MM.1S (cell line): ENCODE measurements at regions not wholly inside any gene's neighbourhood (a gene's known extent, or its start where the extent isn't known, plus 50 kb on each side); places are given as distances from the start of the nearest gene placed in this dataset.

Experiments used
- DNase-seq: peaks from one replicate; pipeline ENCODE4 v3.0.0-alpha.2; 2015
- H2AFZ ChIP-seq: fragments of 300-600 bp; sonication (generic); 2 replicates; pipeline ENCODE4 v1.6.0; 2016; ENCODE audit warnings: antibody characterized with exemption, low read length
- H3F3A ChIP-seq: fragments of 300-600 bp; sonication (generic); 2 replicates; pipeline ENCODE4 v1.6.1; 2016; ENCODE audit warnings: mild to moderate bottlenecking, antibody characterized with exemption, low read length, moderate library complexity, mixed read lengths; ENCODE audit not compliant: insufficient read depth
- H3K27ac ChIP-seq: fragments of 300-600 bp; sonication (generic); 2 replicates; pipeline ENCODE4 v1.5.1; 2016; ENCODE audit warnings: mild to moderate bottlenecking, low read length
- H3K27me3 ChIP-seq: fragments of 300-600 bp; sonication (generic); replicated peaks from 2 replicates; pipeline ENCODE4 v1.6.0; 2016; ENCODE audit warnings: low read length; ENCODE audit not compliant: insufficient read depth
- H3K36me3 ChIP-seq: fragments of 300-600 bp; sonication (generic); replicated peaks from 2 replicates; pipeline ENCODE4 v1.6.1; 2016; ENCODE audit warnings: mild to moderate bottlenecking, low read length, mixed read lengths; ENCODE audit not compliant: insufficient read depth
- H3K4me1 ChIP-seq: fragments of 300-600 bp; sonication (generic); 2 replicates; pipeline ENCODE4 v1.6.1; 2016; ENCODE audit warnings: low read length, mixed read lengths
- H3K4me2 ChIP-seq: fragments of 300-600 bp; sonication (generic); 2 replicates; pipeline ENCODE4 v1.6.0; 2016; ENCODE audit warnings: low read depth, low read length
- H3K4me3 ChIP-seq: fragments of 300-600 bp; sonication (generic); 2 replicates; pipeline ENCODE4 v1.5.1; 2016; ENCODE audit warnings: low read length, mixed read lengths
- H3K79me2 ChIP-seq: fragments of 300-600 bp; sonication (generic); 2 replicates; pipeline ENCODE4 v1.6.1; 2016; ENCODE audit warnings: mixed run types, low read length, mixed read lengths
- H3K9ac ChIP-seq: fragments of 300-600 bp; sonication (generic); 2 replicates; pipeline ENCODE4 v1.6.1; 2016; ENCODE audit warnings: low read length, mixed read lengths
- H3K9me2 ChIP-seq: fragments of 300-600 bp; sonication (generic); replicated peaks from 2 replicates; pipeline ENCODE4 v1.6.1; 2016; ENCODE audit warnings: mild to moderate bottlenecking, low read length, mixed read lengths; ENCODE audit not compliant: insufficient read depth
- H3K9me3 ChIP-seq: fragments of 300-600 bp; sonication (generic); replicated peaks from 2 replicates; pipeline ENCODE4 v1.6.1; 2016; ENCODE audit warnings: mild to moderate bottlenecking, low read length, mixed read lengths; ENCODE audit not compliant: insufficient read depth
- H4K20me1 ChIP-seq: fragments of 300-600 bp; sonication (generic); 2 replicates; pipeline ENCODE4 v1.6.1; 2016; ENCODE audit warnings: mild to moderate bottlenecking, low read length, moderate library complexity, mixed read lengths; ENCODE audit not compliant: insufficient read depth
- CTCF ChIP-seq: fragments of 300-600 bp; sonication (generic); IDR thresholded peaks from 2 replicates; pipeline ENCODE4 v1.5.1; 2016; ENCODE audit warnings: antibody characterized with exemption, low read length, mixed read lengths
- EZH2 ChIP-seq: fragments of 300-600 bp; sonication (generic); optimal IDR thresholded peaks from 2 replicates; pipeline ENCODE3; 2017; ENCODE audit warnings: low read depth, mild to moderate bottlenecking, antibody characterized with exemption, low read length, mixed read lengths
- EZH2phosphoT487 ChIP-seq: fragments of 300-600 bp; sonication (generic); IDR thresholded peaks from 2 replicates; pipeline ENCODE4 v1.6.1; 2018; ENCODE audit warnings: antibody characterized with exemption, low read length

DNA sequence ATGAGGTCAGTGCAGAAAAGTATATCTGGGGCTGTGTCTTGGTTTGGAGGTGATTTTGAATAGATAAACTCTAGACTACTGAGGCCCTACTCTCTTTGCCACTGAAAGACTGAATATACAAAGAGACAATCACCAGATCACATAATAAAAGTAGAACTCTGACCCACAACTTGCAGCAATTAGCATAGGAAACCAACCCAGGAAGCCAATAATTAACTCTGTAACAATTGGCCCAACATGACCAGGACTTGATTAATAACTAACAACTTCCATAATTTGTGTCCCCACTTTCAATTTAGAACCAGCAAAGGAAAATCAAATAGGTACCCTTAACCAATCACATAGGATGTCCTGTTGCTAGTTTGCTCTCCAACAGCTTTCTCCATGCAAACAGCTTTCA is 1104.9 kb upstream of the CELF4 start:
- no peak overlapping the region for H2AFZ ChIP-seq
- H3K36me3 ChIP-seq = no peaks in the 10 kb centered on the region
- no peaks in the 10 kb centered on the region for H3F3A ChIP-seq
- no peaks in the 10 kb centered on the region for H3K79me2 ChIP-seq
- DNase-seq = no peak
- no peak overlapping the region for H3K4me2 ChIP-seq
- H3K9me3 ChIP-seq = no peaks in the 10 kb centered on the region
- H4K20me1 ChIP-seq = no peaks in the 10 kb centered on the region
- TF ChIP-seq EZH2phosphoT487 = no peak
- no peak for TF ChIP-seq CTCF
- TF ChIP-seq EZH2 = no peak
- H3K27ac ChIP-seq = no peak overlapping the region
- H3K4me1 ChIP-seq = no peaks in the 10 kb centered on the region
- H3K4me3 ChIP-seq = no peak overlapping the region
- H3K9ac ChIP-seq = no peak overlapping the region
- no peaks in the 10 kb centered on the region for H3K9me2 ChIP-seq
- H3K27me3 ChIP-seq = no peaks in the 10 kb centered on the region

DNA sequence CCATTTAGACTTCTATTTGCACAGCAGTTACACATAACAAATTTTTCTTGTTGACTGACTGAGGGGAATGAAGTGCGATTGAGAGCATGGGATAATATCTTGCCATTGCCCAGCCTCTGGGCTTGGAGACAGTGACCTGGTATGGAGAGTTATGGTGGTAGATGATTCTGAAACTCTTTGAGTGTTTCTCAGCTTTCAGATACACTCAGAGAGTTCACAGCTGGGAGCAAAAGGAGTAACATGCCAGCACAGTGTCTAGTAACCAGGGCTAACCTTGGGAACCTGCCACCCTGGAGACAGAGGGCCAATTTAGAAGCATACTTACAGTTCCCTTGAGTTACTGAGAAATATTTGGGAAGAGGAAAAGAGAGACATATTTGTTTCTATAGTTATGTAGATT is 1099.3 kb upstream of the CELF4 start:
- no peak overlapping the region for H3K9ac ChIP-seq
- no peaks in the 10 kb centered on the region for H3K9me2 ChIP-seq
- H3K79me2 ChIP-seq = no peaks in the 10 kb centered on the region
- TF ChIP-seq EZH2phosphoT487 = no peak
- TF ChIP-seq CTCF = no peak
- TF ChIP-seq EZH2 = no peak
- no peaks in the 10 kb centered on the region for H3K36me3 ChIP-seq
- no peak overlapping the region for H3K4me2 ChIP-seq
- no peaks in the 10 kb centered on the region for H3F3A ChIP-seq
- H3K27me3 ChIP-seq = no peaks in the 10 kb centered on the region
- H2AFZ ChIP-seq = no peak overlapping the region
- H3K4me3 ChIP-seq = no peak overlapping the region
- no peaks in the 10 kb centered on the region for H3K4me1 ChIP-seq
- H4K20me1 ChIP-seq = no peaks in the 10 kb centered on the region
- no peaks in the 10 kb centered on the region for H3K9me3 ChIP-seq
- no peak for DNase-seq
- H3K27ac ChIP-seq = no peak overlapping the region

- Histone ChIP-seq H3K4me2 (no peak overlapping the region), H3K4me1 (no peaks in the 10 kb centered on the region), H3K36me3 (no peaks in the 10 kb centered on the region), H3K9ac (no peak overlapping the region), H2AFZ (no peak overlapping the region), H3F3A (no peaks in the 10 kb centered on the region), H3K4me3 (no peak overlapping the region), H3K9me2 (no peaks in the 10 kb centered on the region), H3K27ac (no peak overlapping the region), H3K27me3 (no peaks in the 10 kb centered on the region), H4K20me1 (no peaks in the 10 kb centered on the region), H3K9me3 (no peaks in the 10 kb centered on the region), H3K79me2 (no peaks in the 10 kb centered on the region)
- TF ChIP-seq EZH2phosphoT487 (no peak), CTCF (no peak), EZH2 (no peak)
- DNase-seq = no peak
Measured at GRCh38 chr18:38663682-38664081, 1098.1 kb upstream of the CELF4 start.

- no peaks in the 10 kb centered on the region for H3K4me1 ChIP-seq
- H3K9ac ChIP-seq = no peak overlapping the region
- no peaks in the 10 kb centered on the region for H3K9me3 ChIP-seq
- no peaks in the 10 kb centered on the region for H4K20me1 ChIP-seq
- H3F3A ChIP-seq = no peaks in the 10 kb centered on the region
- no peaks in the 10 kb centered on the region for H3K27me3 ChIP-seq
- no peak for DNase-seq
- no peaks in the 10 kb centered on the region for H3K36me3 ChIP-seq
- H3K27ac ChIP-seq = no peak overlapping the region
- H2AFZ ChIP-seq = no peak overlapping the region
- no peaks in the 10 kb centered on the region for H3K9me2 ChIP-seq
- no peaks in the 10 kb centered on the region for H3K79me2 ChIP-seq
- TF ChIP-seq CTCF = no peak
- TF ChIP-seq EZH2phosphoT487 = no peak
- no peak for TF ChIP-seq EZH2
- no peak overlapping the region for H3K4me2 ChIP-seq
- no peak overlapping the region for H3K4me3 ChIP-seq
Measured at GRCh38 chr18:38663270-38663669, 1097.7 kb upstream of the CELF4 start.
